ENCODE measurements at regions not wholly inside any gene's neighbourhood (a gene's known extent, or its start where the extent isn't known, plus 50 kb on each side); places are given as distances from the start of the nearest gene placed in this dataset.

DNA sequence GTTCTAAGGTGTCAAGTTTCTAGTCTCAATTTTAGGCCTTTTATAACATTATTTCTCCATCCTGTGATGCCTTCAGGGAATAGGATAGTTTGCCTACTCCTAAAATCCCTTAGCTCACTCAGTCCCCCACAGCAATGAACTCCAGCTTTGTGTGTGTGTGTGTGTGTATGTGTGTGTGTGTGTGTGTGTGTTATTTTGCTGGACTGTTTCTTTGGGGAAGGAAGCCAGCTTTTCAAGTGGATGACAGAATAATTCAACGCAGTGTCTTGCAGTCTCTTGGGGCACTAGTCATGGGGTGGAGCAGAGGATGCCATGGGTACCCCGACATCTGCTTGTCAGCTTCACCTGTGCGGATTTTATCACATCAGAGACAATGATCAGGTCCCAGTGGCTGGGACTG, 262.8 kb upstream of the DAPK1 start:
- Histone ChIP-seq H3K4me3 (ENCODE audit: low read depth in 1 of 5, low read length in 5 of 5) (no peak overlapping the region), H3K9ac (ENCODE audit: low read length in 5 of 5) (no peak overlapping the region), H3K27me3 (ENCODE audit: control insufficient read depth in 5 of 5, insufficient read depth in 4 of 5, low read length in 5 of 5) (peaks cover 0 to 7% (median 0%) of the 10 kb centered on the region in 5 donors), H3K36me3 (ENCODE audit: control insufficient read depth in 5 of 5, insufficient read depth in 5 of 5, low read length in 5 of 5) (no peaks in the 10 kb centered on the region), H3K27ac (ENCODE audit: low read depth, low read length) (no peak overlapping the region), H3K4me1 (ENCODE audit: control insufficient read depth in 5 of 5, insufficient read depth in 5 of 5, low read length in 5 of 5) (peaks cover 0 to 6% (median 4%) of the 10 kb centered on the region in 5 donors), H3K9me3 (ENCODE audit: control insufficient read depth in 5 of 5, low read length in 5 of 5) (no peaks in the 10 kb centered on the region)

DNA sequence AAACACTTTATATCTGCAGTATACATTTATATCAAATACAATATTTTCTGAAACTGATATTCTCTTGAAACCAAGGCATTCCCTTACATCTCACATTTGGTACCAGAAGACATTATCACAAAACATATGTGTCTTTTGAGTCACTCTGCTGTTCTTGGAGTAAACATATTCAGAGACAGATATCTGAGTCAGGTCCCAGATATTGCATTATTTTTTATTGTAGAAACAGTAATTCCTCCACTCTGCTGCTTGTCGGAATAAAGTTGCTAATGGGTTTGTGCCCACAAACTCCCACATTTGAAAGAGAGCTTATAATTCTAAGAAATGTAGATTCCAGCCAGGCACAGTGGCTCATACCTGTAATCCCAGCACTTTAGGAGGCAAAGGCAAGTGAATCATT, 261.1 kb upstream of the DAPK1 start:
- Histone ChIP-seq H3K4me1 (ENCODE audit: control insufficient read depth in 5 of 5, insufficient read depth in 5 of 5, low read length in 5 of 5) (peaks cover 0 to 6% (median 4%) of the 10 kb centered on the region in 5 donors), H3K9ac (ENCODE audit: low read length in 5 of 5) (no peak overlapping the region), H3K9me3 (ENCODE audit: control insufficient read depth in 5 of 5, low read length in 5 of 5) (no peaks in the 10 kb centered on the region), H3K27me3 (ENCODE audit: control insufficient read depth in 5 of 5, insufficient read depth in 4 of 5, low read length in 5 of 5) (peaks cover 0 to 7% (median 0%) of the 10 kb centered on the region in 5 donors), H3K36me3 (ENCODE audit: control insufficient read depth in 5 of 5, insufficient read depth in 5 of 5, low read length in 5 of 5) (no peaks in the 10 kb centered on the region), H3K4me3 (ENCODE audit: low read depth in 1 of 5, low read length in 5 of 5) (no peak overlapping the region), H3K27ac (ENCODE audit: low read depth, low read length) (no peak overlapping the region)

DNA sequence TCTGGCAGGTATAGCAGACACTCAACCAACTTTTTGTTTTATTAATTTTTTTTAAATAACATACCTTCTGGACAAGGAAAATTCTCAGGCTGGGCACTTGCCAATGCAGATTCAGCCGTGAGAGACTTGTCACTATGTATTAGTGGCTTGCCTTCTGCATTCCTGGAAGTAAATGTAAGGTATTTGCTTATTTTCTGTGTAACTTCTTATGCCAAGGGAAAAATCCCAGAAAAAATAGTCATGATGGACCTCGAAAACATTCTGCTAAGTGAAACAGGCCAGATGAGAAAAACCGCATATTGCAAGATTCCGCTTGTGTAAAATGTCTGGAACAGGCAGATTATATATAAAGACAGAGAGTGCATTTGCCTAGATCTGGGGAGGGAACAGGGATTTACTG, 260.3 kb upstream of the DAPK1 start:
- Histone ChIP-seq H3K36me3 (ENCODE audit: control insufficient read depth in 5 of 5, insufficient read depth in 5 of 5, low read length in 5 of 5) (no peaks in the 10 kb centered on the region), H3K27ac (ENCODE audit: low read depth, low read length) (no peak overlapping the region), H3K4me3 (ENCODE audit: low read depth in 1 of 5, low read length in 5 of 5) (no peak overlapping the region), H3K27me3 (ENCODE audit: control insufficient read depth in 5 of 5, insufficient read depth in 4 of 5, low read length in 5 of 5) (peaks cover 0 to 7% (median 0%) of the 10 kb centered on the region in 5 donors), H3K4me1 (ENCODE audit: control insufficient read depth in 5 of 5, insufficient read depth in 5 of 5, low read length in 5 of 5) (peaks cover 0 to 6% (median 4%) of the 10 kb centered on the region in 5 donors), H3K9ac (ENCODE audit: low read length in 5 of 5) (no peak overlapping the region), H3K9me3 (ENCODE audit: control insufficient read depth in 5 of 5, low read length in 5 of 5) (no peaks in the 10 kb centered on the region)

DNA sequence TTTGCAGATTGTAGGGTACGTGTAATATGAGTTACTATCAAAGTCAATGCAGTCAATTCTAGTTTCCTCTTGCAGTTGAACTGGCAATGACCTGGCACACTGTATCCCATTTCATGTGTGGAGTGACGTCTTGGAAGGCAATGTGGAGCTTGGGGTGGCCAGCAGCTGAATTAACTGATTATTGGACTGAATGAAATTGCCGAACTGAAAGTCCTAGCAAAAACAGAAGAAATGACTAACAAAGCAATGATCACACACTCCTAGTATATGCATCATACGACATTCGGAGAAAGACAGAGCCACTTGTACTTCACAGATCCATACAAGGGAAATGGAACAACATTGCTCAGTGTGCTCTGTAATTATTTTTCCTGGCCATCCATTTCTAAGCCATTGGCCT, 259.1 kb upstream of the DAPK1 start:
- Histone ChIP-seq H3K27ac (ENCODE audit: low read depth, low read length) (no peak overlapping the region), H3K9ac (ENCODE audit: low read length in 5 of 5) (no peak overlapping the region), H3K36me3 (ENCODE audit: control insufficient read depth in 5 of 5, insufficient read depth in 5 of 5, low read length in 5 of 5) (no peaks in the 10 kb centered on the region), H3K4me1 (ENCODE audit: control insufficient read depth in 5 of 5, insufficient read depth in 5 of 5, low read length in 5 of 5) (peaks cover 0 to 6% (median 4%) of the 10 kb centered on the region in 5 donors), H3K27me3 (ENCODE audit: control insufficient read depth in 5 of 5, insufficient read depth in 4 of 5, low read length in 5 of 5) (peaks cover 0 to 7% (median 0%) of the 10 kb centered on the region in 5 donors), H3K4me3 (ENCODE audit: low read depth in 1 of 5, low read length in 5 of 5) (no peak overlapping the region), H3K9me3 (ENCODE audit: control insufficient read depth in 5 of 5, low read length in 5 of 5) (no peaks in the 10 kb centered on the region)

DNA sequence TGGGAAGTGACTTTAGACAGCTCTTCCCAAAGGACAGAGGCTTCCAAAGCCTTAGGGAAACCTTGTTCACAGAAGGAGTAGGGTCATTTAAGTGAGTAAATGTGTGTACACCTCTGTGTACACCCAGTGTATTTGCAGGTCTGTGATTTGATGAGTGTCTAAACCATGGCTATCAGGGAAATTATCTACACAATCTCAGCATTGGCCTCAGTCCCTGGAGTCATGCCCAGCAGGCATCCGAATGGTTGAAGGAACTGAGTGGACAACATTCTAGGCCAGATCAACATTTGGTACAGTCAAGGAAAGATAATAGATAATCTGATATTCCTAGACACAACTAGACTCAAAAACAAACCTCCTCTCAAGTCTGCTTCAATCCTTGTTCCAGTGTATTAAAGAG, 258.4 kb upstream of the DAPK1 start:
- no peak overlapping the region for H3K4me3 ChIP-seq (ENCODE audit: low read depth in 1 of 5, low read length in 5 of 5)
- no peak overlapping the region for H3K9ac ChIP-seq (ENCODE audit: low read length in 5 of 5)
- no peak overlapping the region for H3K27ac ChIP-seq (ENCODE audit: low read depth, low read length)
- no peaks in the 10 kb centered on the region for H3K4me1 ChIP-seq (ENCODE audit: control insufficient read depth in 5 of 5, insufficient read depth in 5 of 5, low read length in 5 of 5)
- peaks cover 0 to 5% (median 0%) of the 10 kb centered on the region in 5 donors for H3K27me3 ChIP-seq (ENCODE audit: control insufficient read depth in 5 of 5, insufficient read depth in 4 of 5, low read length in 5 of 5)
- no peaks in the 10 kb centered on the region for H3K36me3 ChIP-seq (ENCODE audit: control insufficient read depth in 5 of 5, insufficient read depth in 5 of 5, low read length in 5 of 5)
- H3K9me3 ChIP-seq (ENCODE audit: control insufficient read depth in 5 of 5, low read length in 5 of 5) = no peaks in the 10 kb centered on the region

DNA sequence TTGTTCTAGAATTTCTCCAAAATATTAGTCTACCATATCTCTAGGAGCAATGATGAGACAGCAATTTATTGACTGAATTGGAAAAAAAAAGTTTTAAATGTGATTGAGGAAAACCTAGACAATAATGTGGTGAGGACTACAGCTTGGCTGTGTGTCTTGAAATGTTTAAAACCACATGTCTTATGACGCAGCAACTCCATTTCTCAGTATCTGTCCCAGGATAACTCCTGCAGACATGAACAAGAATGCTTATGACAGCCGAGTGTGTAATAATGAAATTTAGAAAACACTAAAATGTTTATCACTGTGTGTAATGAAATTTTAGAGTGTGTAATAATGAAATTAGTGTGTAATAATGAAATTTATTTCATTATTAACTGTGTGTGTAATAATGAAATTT, 254.1 kb upstream of the DAPK1 start:
- Histone ChIP-seq H3K9ac (ENCODE audit: low read length in 5 of 5) (no peak overlapping the region), H3K9me3 (ENCODE audit: control insufficient read depth in 5 of 5, low read length in 5 of 5) (no peaks in the 10 kb centered on the region), H3K27ac (ENCODE audit: low read depth, low read length) (no peak overlapping the region), H3K27me3 (ENCODE audit: control insufficient read depth in 5 of 5, insufficient read depth in 4 of 5, low read length in 5 of 5) (peaks cover 0 to 5% (median 0%) of the 10 kb centered on the region in 5 donors), H3K4me1 (ENCODE audit: control insufficient read depth in 5 of 5, insufficient read depth in 5 of 5, low read length in 5 of 5) (peaks cover 0 to 4% (median 0%) of the 10 kb centered on the region in 5 donors), H3K36me3 (ENCODE audit: control insufficient read depth in 5 of 5, insufficient read depth in 5 of 5, low read length in 5 of 5) (no peaks in the 10 kb centered on the region), H3K4me3 (ENCODE audit: low read depth in 1 of 5, low read length in 5 of 5) (no peak overlapping the region)

DNA sequence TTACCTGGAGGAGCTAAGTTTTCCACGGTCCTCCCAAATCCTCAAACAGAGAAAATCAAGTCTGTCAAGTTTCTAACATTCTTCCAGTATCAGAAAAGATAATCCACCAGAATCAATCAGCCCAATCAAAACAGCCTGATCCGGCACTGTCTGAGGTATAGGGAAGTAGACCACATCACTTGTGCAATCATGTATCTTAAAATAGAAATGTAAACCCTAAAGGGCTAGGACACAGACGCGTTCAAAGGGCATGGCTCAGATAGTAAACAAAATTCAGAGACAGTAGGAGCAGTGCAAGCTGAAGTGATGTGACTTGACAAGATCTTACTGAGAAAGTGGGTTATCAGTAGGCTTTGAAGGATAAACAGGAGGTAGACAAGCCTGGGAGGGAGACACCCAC, 252.4 kb upstream of the DAPK1 start:
- Histone ChIP-seq H3K4me3 (ENCODE audit: low read depth in 1 of 5, low read length in 5 of 5) (no peak overlapping the region), H3K9ac (ENCODE audit: low read length in 5 of 5) (no peak overlapping the region), H3K27ac (ENCODE audit: low read depth, low read length) (no peak overlapping the region), H3K36me3 (ENCODE audit: control insufficient read depth in 5 of 5, insufficient read depth in 5 of 5, low read length in 5 of 5) (no peaks in the 10 kb centered on the region), H3K4me1 (ENCODE audit: control insufficient read depth in 5 of 5, insufficient read depth in 5 of 5, low read length in 5 of 5) (peaks cover 0 to 4% (median 0%) of the 10 kb centered on the region in 5 donors), H3K27me3 (ENCODE audit: control insufficient read depth in 5 of 5, insufficient read depth in 4 of 5, low read length in 5 of 5) (no peaks in the 10 kb centered on the region), H3K9me3 (ENCODE audit: control insufficient read depth in 5 of 5, low read length in 5 of 5) (no peaks in the 10 kb centered on the region)

DNA sequence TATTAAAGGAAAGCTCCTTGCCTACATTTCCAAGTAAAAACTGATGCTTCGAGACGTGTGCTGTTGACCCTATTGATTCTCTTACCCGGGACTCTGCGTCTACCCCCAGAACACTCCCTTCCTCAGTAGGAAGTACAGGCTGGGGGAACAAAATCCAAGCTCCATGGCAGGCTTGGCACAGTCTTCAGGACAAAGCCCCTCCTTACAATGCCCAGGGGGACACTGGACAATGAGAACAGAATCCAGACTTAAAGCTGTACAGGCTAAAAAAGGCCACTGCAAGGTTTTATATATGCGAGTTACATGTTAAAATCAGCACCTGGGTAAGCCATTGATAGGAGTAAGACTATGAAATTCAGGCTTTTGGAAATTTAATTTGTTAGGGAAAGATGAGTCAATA, 250.6 kb upstream of the DAPK1 start:
- H3K4me1 ChIP-seq (ENCODE audit: control insufficient read depth in 5 of 5, insufficient read depth in 5 of 5, low read length in 5 of 5) = peaks cover 0 to 5% (median 0%) of the 10 kb centered on the region in 5 donors
- H3K36me3 ChIP-seq (ENCODE audit: control insufficient read depth in 5 of 5, insufficient read depth in 5 of 5, low read length in 5 of 5) = no peaks in the 10 kb centered on the region
- no peaks in the 10 kb centered on the region for H3K27me3 ChIP-seq (ENCODE audit: control insufficient read depth in 5 of 5, insufficient read depth in 4 of 5, low read length in 5 of 5)
- no peak overlapping the region for H3K9ac ChIP-seq (ENCODE audit: low read length in 5 of 5)
- H3K9me3 ChIP-seq (ENCODE audit: control insufficient read depth in 5 of 5, low read length in 5 of 5) = no peaks in the 10 kb centered on the region
- no peak overlapping the region for H3K27ac ChIP-seq (ENCODE audit: low read depth, low read length)
- H3K4me3 ChIP-seq (ENCODE audit: low read depth in 1 of 5, low read length in 5 of 5) = no peak overlapping the region

DNA sequence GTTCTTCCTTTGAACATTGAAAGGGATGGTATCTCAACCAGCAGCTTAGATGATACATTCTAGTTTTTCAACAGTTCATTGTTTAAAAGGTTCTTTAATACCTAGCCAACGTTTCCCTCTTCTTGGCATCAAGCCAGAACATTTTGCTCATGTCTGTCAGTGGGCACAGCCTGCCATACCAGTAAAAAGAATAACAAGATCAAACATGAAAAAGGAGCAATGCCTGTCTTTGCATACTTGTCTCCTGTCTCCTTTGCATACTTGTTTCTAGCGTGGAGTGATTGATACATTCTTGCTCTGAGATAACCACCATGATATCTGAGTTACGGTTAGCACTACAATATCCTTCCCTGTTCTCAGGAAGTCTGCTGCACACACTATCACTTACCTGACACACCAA, 248.6 kb upstream of the DAPK1 start:
- Histone ChIP-seq H3K9me3 (ENCODE audit: control insufficient read depth in 5 of 5, low read length in 5 of 5) (no peaks in the 10 kb centered on the region), H3K9ac (ENCODE audit: low read length in 5 of 5) (no peak overlapping the region), H3K27me3 (ENCODE audit: control insufficient read depth in 5 of 5, insufficient read depth in 4 of 5, low read length in 5 of 5) (no peaks in the 10 kb centered on the region), H3K27ac (ENCODE audit: low read depth, low read length) (no peak overlapping the region), H3K36me3 (ENCODE audit: control insufficient read depth in 5 of 5, insufficient read depth in 5 of 5, low read length in 5 of 5) (no peaks in the 10 kb centered on the region), H3K4me3 (ENCODE audit: low read depth in 1 of 5, low read length in 5 of 5) (no peak overlapping the region), H3K4me1 (ENCODE audit: control insufficient read depth in 5 of 5, insufficient read depth in 5 of 5, low read length in 5 of 5) (peaks cover 0 to 5% (median 0%) of the 10 kb centered on the region in 5 donors)

DNA sequence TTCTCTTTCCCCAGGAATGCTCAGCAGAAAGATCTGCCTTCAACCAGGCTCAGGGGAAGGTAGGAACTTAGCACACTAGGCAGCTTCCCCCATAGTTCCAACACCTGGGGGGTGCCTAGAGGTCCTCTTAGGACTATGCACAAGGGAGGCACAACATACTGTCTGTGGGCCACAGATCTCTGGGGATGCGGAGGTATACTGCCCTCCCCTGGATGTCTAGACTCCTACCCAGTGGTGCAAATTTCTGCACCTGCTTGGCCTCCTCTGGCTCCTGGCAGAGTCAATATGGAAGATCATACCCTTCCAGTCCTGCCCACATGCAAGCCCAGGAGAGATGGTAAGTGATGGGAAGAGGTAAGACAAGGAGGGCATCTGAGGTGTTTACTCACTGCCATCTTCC, 247.5 kb upstream of the DAPK1 start:
- H3K27me3 ChIP-seq (ENCODE audit: control insufficient read depth in 5 of 5, insufficient read depth in 4 of 5, low read length in 5 of 5) = peaks cover 0 to 3% (median 0%) of the 10 kb centered on the region in 5 donors
- no peaks in the 10 kb centered on the region for H3K9me3 ChIP-seq (ENCODE audit: control insufficient read depth in 5 of 5, low read length in 5 of 5)
- peaks cover 0 to 7% (median 0%) of the 10 kb centered on the region in 5 donors for H3K4me1 ChIP-seq (ENCODE audit: control insufficient read depth in 5 of 5, insufficient read depth in 5 of 5, low read length in 5 of 5)
- no peak overlapping the region for H3K27ac ChIP-seq (ENCODE audit: low read depth, low read length)
- H3K36me3 ChIP-seq (ENCODE audit: control insufficient read depth in 5 of 5, insufficient read depth in 5 of 5, low read length in 5 of 5) = no peaks in the 10 kb centered on the region
- H3K4me3 ChIP-seq (ENCODE audit: low read depth in 1 of 5, low read length in 5 of 5) = no peak overlapping the region
- no peak overlapping the region for H3K9ac ChIP-seq (ENCODE audit: low read length in 5 of 5)
